ENCODE measurements at regions not wholly inside any gene's neighbourhood (a gene's known extent, or its start where the extent isn't known, plus 50 kb on each side); places are given as distances from the start of the nearest gene placed in this dataset.

- Histone ChIP-seq H3K4me2 (replicated peaks; ENCODE audit: low read depth, low read length, poor library complexity, severe bottlenecking) (no peak overlapping the region), H2AFZ (ENCODE audit: insufficient read depth, low read depth, low read length, poor library complexity, severe bottlenecking) (no peak overlapping the region), H3K4me1 (ENCODE audit: control insufficient read depth in 2 of 2, insufficient read depth in 2 of 2, low read length in 2 of 2) (no peaks in the 10 kb centered on the region), H3K36me3 (replicated peaks in 1 of 2; ENCODE audit: control extremely low read depth in 1 of 2, control insufficient read depth in 1 of 2, extremely low read depth in 1 of 2, insufficient read depth in 2 of 2, low read length in 1 of 2) (no peaks in the 10 kb centered on the region), H3K9me3 (ENCODE audit: control extremely low read depth in 1 of 3, control insufficient read depth in 2 of 3, insufficient read depth in 1 of 3, low read length in 2 of 3) (peaks cover 0 to 1% (median 0%) of the 10 kb centered on the region in 3 donors), H3K27ac (ENCODE audit: low read length in 2 of 2) (no peak overlapping the region), H4K20me1 (ENCODE audit: control insufficient read depth, insufficient read depth, low read length, poor library complexity, severe bottlenecking) (no peaks in the 10 kb centered on the region), H3K4me3 (ENCODE audit: control extremely low read depth in 1 of 5, extremely low read depth in 1 of 5, insufficient read depth in 1 of 5, low read depth in 2 of 5, low read length in 4 of 5) (no peak overlapping the region), H3K9ac (ENCODE audit: low read length) (no peak overlapping the region), H3K79me2 (ENCODE audit: control insufficient read depth, insufficient read depth, low read length) (no peaks in the 10 kb centered on the region), H3K27me3 (replicated peaks in 1 of 4; ENCODE audit: control extremely low read depth in 1 of 4, control insufficient read depth in 3 of 4, insufficient read depth in 4 of 4, low read length in 3 of 4) (peaks cover 0 to 6% (median 0%) of the 10 kb centered on the region in 4 experiments)
- ChIA-PET CTCF (interaction anchor here (1.3 kb wide), 1 partner anchor 36 kb away, joined by 4 read pairs; no protein-coding TSS in a partner anchor), POLR2A (no interaction called here)
- Mint-ChIP-seq H3K4me3 (no peak overlapping the region), H3K27me3 (peaks cover 15% of the 10 kb centered on the region), H3K9me3 (ENCODE audit: insufficient read depth) (no peaks in the 10 kb centered on the region), H3K4me1 (no peaks in the 10 kb centered on the region), H3K27ac (no peak overlapping the region)
- no peak for TF ChIP-seq EZH2 (IDR thresholded peaks at IDR 0.05; ENCODE audit: borderline replicate concordance, insufficient read depth, low read depth, low read length, poor library complexity, severe bottlenecking)
- TF ChIP-seq, protein P1, sequence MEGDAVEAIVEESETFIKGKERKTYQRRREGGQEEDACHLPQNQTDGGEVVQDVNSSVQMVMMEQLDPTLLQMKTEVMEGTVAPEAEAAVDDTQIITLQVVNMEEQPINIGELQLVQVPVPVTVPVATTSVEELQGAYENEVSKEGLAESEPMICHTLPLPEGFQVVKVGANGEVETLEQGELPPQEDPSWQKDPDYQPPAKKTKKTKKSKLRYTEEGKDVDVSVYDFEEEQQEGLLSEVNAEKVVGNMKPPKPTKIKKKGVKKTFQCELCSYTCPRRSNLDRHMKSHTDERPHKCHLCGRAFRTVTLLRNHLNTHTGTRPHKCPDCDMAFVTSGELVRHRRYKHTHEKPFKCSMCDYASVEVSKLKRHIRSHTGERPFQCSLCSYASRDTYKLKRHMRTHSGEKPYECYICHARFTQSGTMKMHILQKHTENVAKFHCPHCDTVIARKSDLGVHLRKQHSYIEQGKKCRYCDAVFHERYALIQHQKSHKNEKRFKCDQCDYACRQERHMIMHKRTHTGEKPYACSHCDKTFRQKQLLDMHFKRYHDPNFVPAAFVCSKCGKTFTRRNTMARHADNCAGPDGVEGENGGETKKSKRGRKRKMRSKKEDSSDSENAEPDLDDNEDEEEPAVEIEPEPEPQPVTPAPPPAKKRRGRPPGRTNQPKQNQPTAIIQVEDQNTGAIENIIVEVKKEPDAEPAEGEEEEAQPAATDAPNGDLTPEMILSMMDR (IDR thresholded peaks at IDR 0.05), result no peak
- intact Hi-C loops (cut with micrococcal nuclease), result no loop called here
- no peak for DNase-seq
- no peak for ATAC-seq (ENCODE audit: low read depth)
- WGBS (ENCODE audit: insufficient coverage), result no CpG with 5 or more reads among the region's 2 CpGs
These were observed 117.2 kb upstream of the NAV2 start for GRCh38 chr11:19595499-19595839.

- Mint-ChIP-seq H3K4me3 (no peak overlapping the region), H3K9me3 (ENCODE audit: insufficient read depth) (no peaks in the 10 kb centered on the region), H3K4me1 (no peaks in the 10 kb centered on the region), H3K27me3 (peaks cover 16% of the 10 kb centered on the region), H3K27ac (no peak overlapping the region)
- POLR2A ChIA-PET, result no interaction called here
- Histone ChIP-seq H3K4me1 (ENCODE audit: control insufficient read depth in 2 of 2, insufficient read depth in 2 of 2, low read length in 2 of 2) (no peaks in the 10 kb centered on the region), H4K20me1 (ENCODE audit: control insufficient read depth, insufficient read depth, low read length, poor library complexity, severe bottlenecking) (no peaks in the 10 kb centered on the region), H3K27me3 (replicated peaks in 1 of 4; ENCODE audit: control extremely low read depth in 1 of 4, control insufficient read depth in 3 of 4, insufficient read depth in 4 of 4, low read length in 3 of 4) (peaks cover 0 to 6% (median 0%) of the 10 kb centered on the region in 4 experiments), H3K27ac (ENCODE audit: low read length in 2 of 2) (no peak overlapping the region), H3K9me3 (ENCODE audit: control extremely low read depth in 1 of 3, control insufficient read depth in 2 of 3, insufficient read depth in 1 of 3, low read length in 2 of 3) (peaks cover 0 to 3% (median 1%) of the 10 kb centered on the region in 3 donors), H3K4me3 (ENCODE audit: control extremely low read depth in 1 of 5, extremely low read depth in 1 of 5, insufficient read depth in 1 of 5, low read depth in 2 of 5, low read length in 4 of 5) (no peak overlapping the region), H2AFZ (ENCODE audit: insufficient read depth, low read depth, low read length, poor library complexity, severe bottlenecking) (no peak overlapping the region), H3K36me3 (replicated peaks in 1 of 2; ENCODE audit: control extremely low read depth in 1 of 2, control insufficient read depth in 1 of 2, extremely low read depth in 1 of 2, insufficient read depth in 2 of 2, low read length in 1 of 2) (no peaks in the 10 kb centered on the region), H3K9ac (ENCODE audit: low read length) (no peak overlapping the region), H3K79me2 (ENCODE audit: control insufficient read depth, insufficient read depth, low read length) (no peaks in the 10 kb centered on the region), H3K4me2 (replicated peaks; ENCODE audit: low read depth, low read length, poor library complexity, severe bottlenecking) (no peak overlapping the region)
- no peak for DNase-seq
- TF ChIP-seq, protein P1 (IDR thresholded peaks at IDR 0.05), result no peak
- TF ChIP-seq EZH2 (IDR thresholded peaks at IDR 0.05; ENCODE audit: borderline replicate concordance, insufficient read depth, low read depth, low read length, poor library complexity, severe bottlenecking), result no peak
- CTCF ChIA-PET, result no interaction called here
- no peak for ATAC-seq (ENCODE audit: low read depth)
- WGBS (ENCODE audit: insufficient coverage), result 94% methylated on average over 4 of the region's 4 CpGs
- intact Hi-C loops (cut with micrococcal nuclease), result no loop called here
These were observed 118.3 kb upstream of the NAV2 start for GRCh38 chr11:19594326-19594725.

All from B cell (primary cell).